ENCODE measurements at regions not wholly inside any gene's neighbourhood (a gene's known extent, or its start where the extent isn't known, plus 50 kb on each side); places are given as distances from the start of the nearest gene placed in this dataset.
A peak's percentile ranks its signal among the peaks of the same experiment; 100 is the strongest.
"Not testable (repeated sequence)": the region's sequence is repeated elsewhere in the genome, so short reads cannot be mapped to it uniquely, and the experiment has no call there.

DNA sequence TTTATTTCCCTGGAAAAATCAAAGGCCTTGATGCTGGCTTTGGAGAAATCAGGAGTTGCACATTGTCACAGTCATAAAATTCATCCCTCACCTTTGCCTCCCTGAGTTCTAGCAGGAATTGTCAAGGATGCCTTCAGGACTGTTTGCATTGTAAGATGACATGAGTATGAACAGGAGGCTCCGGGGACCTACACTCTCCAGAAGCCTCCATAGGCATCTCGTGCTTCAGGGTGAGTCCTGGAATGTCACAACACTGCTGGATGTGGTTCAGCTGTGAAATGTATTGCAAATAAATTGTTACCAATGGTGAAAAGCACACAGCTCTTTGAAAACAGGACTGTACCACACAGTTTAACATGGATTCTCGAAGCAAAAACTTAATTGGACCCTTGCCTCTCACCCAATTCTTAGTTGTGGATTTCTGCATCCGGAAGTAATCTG, 535.4 kb upstream of the C16orf82 start:
- in situ Hi-C loops (cut with HindIII; ENCODE audit: low pct_unique_long_range_greater_than_20kb, low sequenced_read_pairs): no loop called here
- no peak for DNase-seq (ENCODE audit: low read depth)

DNA sequence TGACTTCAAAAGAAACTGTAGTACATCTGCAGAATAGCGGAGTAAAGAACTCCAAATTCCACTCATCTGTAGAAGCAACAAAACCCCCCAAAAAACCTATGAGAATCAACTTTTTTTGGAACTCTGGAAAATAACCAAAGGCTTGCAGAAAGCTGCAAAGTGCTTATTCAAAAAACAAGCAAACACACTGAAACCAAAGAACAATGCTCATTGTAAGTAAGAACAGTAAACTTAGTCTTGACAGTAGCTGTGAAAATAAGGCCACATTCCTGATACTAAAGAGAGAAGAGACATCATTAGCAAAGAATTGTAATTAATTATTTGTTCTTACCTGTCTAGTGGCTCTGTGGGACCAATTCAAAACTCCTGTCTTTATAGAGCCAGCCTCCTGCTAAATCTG, 534.3 kb upstream of the C16orf82 start:
- DNase-seq (ENCODE audit: low read depth): no peak
- in situ Hi-C loops (cut with HindIII; ENCODE audit: low pct_unique_long_range_greater_than_20kb, low sequenced_read_pairs): no loop called here

DNA sequence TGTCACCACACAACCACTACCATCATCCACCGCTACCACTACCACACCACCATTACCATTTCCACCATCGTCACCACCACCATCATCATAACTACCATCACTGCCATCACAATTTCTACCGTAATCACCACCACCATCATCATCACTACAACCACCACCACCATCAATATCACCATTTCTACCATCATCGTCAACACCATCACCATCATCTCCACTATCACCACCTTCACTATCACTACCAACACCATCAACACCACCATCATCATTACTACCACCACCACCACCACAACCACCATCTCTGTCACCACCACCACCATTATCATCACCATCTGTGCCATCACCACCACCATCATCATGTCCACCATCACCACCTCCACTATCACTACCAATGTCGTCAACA, 524.5 kb upstream of the C16orf82 start:
- DNase-seq (ENCODE audit: low read depth): no peak
- in situ Hi-C loops (cut with HindIII; ENCODE audit: low pct_unique_long_range_greater_than_20kb, low sequenced_read_pairs): no loop called here

DNA sequence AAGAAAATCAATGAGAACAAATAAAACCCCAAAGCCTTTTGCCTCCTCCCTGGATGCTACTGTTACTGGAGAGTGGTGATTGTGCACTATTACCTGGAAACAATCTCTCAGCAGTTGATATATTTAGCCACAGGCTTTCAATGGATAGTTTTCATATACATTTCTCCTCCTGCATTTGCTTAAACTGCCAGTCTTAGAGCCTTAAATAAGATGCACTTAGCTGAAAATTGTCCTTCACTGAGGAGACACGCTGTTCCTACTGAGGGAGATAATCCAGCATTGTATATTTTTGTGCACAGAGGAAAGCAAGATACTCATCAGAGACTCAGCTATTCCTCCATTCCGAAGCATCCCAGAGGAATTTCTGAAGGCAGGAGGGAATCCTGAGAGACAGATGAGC, 520.2 kb upstream of the C16orf82 start:
- no peak for DNase-seq (ENCODE audit: low read depth)
- in situ Hi-C loops (cut with HindIII; ENCODE audit: low pct_unique_long_range_greater_than_20kb, low sequenced_read_pairs): no loop called here

DNA sequence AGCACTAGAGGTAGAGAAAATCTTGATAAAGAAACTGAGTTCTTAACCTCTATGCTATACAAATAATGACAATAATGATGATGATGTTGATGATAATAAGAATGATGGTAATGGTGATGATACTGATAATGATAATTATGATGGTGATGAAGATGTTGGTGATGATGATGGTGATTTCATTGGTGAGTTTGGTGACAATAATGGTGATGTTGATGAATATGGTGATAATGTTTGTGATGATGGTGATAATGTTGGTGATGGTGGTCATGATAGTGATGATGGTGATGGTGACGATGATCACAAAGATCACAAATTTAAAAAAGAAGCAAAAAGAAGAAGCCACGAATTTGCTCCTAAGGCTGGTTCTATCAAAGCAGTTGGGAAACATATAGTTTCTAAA, 519.0 kb upstream of the C16orf82 start:
- in situ Hi-C loops (cut with HindIII; ENCODE audit: low pct_unique_long_range_greater_than_20kb, low sequenced_read_pairs): no loop called here
- DNase-seq (ENCODE audit: low read depth): no peak

DNA sequence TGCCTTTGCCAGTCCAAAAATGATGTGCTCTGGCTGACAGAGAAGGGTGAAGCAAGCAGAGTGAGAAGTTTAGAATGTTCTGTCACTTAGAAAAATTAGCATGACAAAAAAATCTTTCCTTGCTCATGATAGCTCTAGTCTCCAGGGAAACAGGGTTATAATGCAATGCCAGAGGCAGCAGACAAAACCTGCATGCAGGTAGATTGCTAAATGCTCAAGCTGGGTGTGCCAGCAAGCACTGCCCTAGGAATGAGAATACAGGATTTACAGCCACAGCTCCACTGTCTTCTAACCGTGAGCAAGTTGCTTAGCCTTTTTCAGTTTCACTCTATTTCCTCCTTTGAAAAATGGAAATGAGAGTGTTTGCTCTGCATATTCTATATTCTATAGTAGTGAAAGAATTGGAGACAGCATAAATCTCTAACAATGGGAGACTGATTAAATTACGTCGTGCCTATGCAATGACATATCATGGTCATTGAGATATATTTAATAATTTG, 516.6 kb upstream of the C16orf82 start:
- no peak for DNase-seq (ENCODE audit: low read depth)
- in situ Hi-C loops (cut with HindIII; ENCODE audit: low pct_unique_long_range_greater_than_20kb, low sequenced_read_pairs): no loop called here

DNA sequence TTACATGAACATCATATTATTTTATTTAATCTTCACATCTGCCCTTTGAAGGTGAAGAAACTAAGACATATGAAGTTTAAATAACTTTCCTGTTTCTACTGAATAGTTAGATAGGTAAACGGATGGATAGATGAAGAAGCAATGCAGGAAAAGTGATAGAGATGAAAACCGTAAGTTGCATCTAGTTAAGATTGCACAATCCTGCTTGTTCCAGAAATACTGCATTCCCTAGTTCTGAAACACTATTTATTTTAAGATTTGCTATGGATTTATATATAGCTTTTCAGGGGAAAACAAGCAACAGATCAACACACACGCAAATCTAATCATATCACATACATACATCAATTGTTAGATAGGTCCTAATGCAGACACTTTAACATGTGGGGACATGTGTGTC, 512.7 kb upstream of the C16orf82 start:
- in situ Hi-C loops (cut with HindIII; ENCODE audit: low pct_unique_long_range_greater_than_20kb, low sequenced_read_pairs): no loop called here
- no peak for DNase-seq (ENCODE audit: low read depth)

DNA sequence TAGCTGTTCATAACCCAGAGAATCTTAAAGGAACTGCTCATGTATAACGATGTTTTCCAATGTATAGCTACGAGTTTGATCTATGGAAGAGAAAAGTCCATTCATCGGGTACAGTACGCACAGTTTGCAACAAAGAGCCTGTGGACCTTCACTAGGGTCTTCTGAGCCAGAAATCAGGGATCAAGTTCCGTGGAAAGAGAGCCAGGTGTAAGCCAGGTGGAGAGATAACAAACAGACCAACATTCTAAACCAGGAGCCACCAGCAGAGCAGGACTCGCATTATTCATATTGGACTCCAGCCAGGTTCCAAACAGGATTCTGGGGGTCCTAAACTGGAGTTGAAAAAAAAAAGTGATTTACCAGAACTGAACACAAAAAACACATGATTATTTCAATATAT, 505.4 kb upstream of the C16orf82 start:
- in situ Hi-C loops (cut with HindIII; ENCODE audit: low pct_unique_long_range_greater_than_20kb, low sequenced_read_pairs): no loop called here
- no peak for DNase-seq (ENCODE audit: low read depth)

DNA sequence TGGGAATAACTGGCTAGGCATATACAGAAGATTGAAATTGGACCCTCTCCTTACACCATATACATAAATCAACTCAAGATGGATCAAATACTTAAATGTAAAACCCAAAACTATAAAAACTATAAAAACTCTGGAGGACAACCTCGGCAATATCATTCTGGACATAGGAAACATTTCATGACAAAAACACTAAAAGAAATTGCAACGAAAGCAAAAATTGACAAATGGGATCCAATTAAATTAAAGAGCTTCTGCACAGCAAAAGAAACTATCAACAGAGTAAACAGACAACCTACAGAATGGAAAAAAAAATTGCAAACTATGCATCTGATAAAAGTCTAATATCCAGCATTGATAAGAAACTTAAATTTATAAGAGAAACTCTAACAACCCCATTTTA, 503.7 kb upstream of the C16orf82 start:
- in situ Hi-C loops (cut with HindIII; ENCODE audit: low pct_unique_long_range_greater_than_20kb, low sequenced_read_pairs): no loop called here
- DNase-seq (ENCODE audit: low read depth): no peak

DNA sequence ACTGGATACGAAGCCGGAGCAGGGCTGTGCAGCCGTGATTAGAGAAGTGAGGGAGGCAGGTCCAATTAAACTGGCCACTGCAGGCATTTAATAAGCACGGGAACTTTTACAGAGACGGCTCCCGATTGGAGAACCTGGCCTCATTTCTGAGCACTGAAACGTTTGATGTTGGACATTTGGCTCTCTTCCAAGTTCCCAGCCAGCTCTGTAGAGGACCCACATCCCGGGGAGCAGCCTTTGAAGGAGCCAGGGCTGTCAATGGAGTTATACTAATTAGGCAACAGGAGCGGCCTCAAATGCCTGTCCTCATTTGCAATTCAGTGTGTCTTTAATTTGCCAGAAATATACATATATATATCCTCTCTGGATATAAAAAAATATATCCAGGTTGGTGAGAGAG, 499.4 kb upstream of the C16orf82 start:
- DNase-seq (ENCODE audit: low read depth): no peak
- in situ Hi-C loops (cut with HindIII; ENCODE audit: low pct_unique_long_range_greater_than_20kb, low sequenced_read_pairs): no loop called here

DNA sequence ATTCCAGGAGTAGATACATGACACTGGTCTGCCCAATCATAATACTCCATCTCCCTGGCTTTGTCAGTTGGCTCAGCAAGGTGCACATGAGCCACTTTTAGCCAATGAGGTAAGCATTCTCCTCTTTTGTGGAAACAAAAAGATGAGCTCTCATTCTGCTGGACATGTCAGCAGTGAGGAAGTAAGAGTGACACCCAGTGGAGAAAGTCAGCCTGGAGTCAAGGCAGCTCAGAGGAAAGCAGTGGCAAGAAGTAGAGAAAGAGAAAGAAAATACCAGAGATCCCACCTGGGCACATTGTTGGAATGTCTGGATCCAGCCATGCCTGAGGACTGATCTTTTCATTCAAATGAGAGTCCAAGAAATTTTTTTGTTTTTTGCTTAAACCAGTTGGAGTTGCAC, 496.9 kb upstream of the C16orf82 start:
- in situ Hi-C loops (cut with HindIII; ENCODE audit: low pct_unique_long_range_greater_than_20kb, low sequenced_read_pairs): no loop called here
- peak; percentile 28 for DNase-seq (ENCODE audit: low read depth)

DNA sequence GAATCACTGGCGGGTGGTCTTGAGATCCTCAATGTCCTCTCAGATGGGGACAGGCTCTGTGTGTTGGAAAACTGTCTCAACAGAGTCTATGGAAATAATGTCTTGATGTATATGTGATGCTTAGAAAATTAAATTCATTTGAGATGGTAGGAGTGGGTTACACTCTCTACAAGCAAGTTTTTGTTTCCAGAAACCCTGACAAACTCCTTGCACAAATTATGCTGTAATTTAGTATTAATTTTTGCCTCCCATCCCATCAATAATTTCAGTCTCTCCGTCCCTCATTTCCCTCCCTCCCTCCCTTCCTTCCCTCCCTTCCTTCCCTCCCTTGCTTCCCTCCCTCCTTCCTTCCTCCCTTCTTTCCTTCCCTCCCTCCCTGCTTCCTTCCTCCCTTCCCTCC, 488.0 kb upstream of the C16orf82 start:
- in situ Hi-C loops (cut with HindIII; ENCODE audit: low pct_unique_long_range_greater_than_20kb, low sequenced_read_pairs): no loop called here
- DNase-seq (ENCODE audit: low read depth): no peak

DNA sequence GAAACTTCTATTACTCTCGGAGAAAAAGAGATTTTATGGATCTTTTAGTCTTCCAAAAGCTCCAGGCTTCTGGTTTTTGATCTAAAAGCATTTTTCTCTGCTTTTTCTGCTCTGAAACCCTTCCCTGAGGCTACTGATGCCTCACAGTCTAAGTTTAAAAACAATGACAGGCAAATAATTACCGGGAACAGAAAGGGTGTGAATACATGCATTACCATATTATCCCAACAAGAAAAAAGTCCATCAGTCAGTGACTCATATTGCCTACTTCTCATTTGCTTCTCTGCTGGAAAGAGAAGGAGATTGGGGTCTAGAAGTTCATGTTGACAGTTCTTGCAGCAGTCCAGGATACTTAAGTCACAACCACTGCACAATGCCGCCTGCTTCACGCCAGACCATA, 482.9 kb upstream of the C16orf82 start:
- in situ Hi-C loops (cut with HindIII; ENCODE audit: low pct_unique_long_range_greater_than_20kb, low sequenced_read_pairs): no loop called here
- DNase-seq (ENCODE audit: low read depth): no peak

DNA sequence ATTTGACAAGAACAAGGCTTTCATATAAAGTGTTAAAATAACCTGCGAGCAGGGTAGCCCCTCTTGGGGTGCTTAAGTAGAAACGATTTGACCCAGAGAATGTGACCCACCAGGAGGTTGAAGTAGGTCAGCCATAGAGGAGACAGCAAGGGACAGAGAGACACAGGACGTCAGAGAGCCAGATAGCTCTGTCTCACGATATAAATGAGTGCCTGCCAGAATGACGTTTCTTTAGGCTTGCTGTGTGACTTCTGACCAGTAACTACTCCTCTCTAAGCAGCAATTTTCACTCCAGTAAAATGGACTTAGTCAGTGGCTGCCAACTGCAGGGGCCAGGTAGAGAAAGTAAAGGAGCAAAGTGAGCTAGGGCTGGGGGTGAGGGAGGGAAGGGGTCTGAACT, 473.0 kb upstream of the C16orf82 start:
- no peak for DNase-seq (ENCODE audit: low read depth)
- in situ Hi-C loops (cut with HindIII; ENCODE audit: low pct_unique_long_range_greater_than_20kb, low sequenced_read_pairs): no loop called here

DNA sequence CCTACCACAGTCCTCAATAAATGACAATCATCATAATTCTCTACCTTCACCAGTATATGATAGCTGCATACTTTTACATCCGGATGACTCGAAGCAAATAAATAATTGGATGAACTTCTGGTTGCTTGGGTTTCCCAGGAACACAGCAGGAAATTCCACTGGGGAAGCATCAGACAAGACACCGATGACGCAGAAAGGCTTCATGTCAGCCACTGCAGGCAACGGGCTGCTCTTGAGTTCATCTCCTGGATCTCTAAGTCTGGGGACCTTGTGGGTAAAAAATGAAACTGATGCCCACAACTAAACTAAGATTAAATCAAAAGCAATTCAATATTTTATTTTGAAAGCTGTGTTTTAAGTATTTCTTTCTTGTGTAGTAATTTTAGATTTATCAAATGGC, 472.1 kb upstream of the C16orf82 start:
- DNase-seq (ENCODE audit: low read depth): no peak
- in situ Hi-C loops (cut with HindIII; ENCODE audit: low pct_unique_long_range_greater_than_20kb, low sequenced_read_pairs): no loop called here

DNA sequence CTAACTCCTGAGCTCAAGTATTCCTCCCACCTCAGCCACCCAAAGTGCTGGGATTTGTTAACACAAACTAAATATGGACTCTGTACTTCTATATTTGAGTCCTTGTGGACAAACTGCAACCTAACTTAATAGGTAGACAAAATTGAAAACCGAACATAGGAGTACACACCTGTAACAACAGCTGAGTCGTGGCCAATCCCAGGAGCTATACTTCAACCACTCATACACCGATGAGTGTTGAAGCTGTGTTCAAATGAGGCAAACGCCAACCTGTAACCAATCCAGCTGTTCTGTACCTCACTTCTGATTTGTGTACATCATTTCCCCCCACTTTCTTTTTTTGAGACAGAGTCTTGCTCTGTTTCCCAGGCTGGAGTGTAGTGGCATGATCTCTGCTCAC, 471.5 kb upstream of the C16orf82 start:
- DNase-seq (ENCODE audit: low read depth): no peak
- in situ Hi-C loops (cut with HindIII; ENCODE audit: low pct_unique_long_range_greater_than_20kb, low sequenced_read_pairs): no loop called here

DNA sequence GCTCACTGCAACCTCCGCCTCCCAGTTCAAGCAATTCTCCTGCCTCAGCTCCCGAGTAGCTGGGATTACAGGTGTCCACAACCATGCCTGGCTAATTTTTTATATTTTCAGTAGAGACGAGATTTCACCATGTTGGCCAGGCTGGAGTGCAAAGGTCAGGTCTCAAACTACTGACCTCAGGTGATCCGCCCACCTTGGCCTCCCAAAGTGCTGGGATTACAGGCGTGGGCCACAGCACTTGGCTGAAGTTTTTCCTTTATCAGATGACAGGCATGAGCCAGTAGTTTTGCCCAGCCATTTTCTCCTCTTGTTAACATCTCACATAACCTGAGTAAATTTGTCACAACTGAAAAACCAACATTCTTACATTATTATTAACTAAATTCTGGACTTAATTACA, 470.7 kb upstream of the C16orf82 start:
- DNase-seq (ENCODE audit: low read depth); in situ Hi-C loops (cut with HindIII; ENCODE audit: low pct_unique_long_range_greater_than_20kb, low sequenced_read_pairs): not testable (repeated sequence)

DNA sequence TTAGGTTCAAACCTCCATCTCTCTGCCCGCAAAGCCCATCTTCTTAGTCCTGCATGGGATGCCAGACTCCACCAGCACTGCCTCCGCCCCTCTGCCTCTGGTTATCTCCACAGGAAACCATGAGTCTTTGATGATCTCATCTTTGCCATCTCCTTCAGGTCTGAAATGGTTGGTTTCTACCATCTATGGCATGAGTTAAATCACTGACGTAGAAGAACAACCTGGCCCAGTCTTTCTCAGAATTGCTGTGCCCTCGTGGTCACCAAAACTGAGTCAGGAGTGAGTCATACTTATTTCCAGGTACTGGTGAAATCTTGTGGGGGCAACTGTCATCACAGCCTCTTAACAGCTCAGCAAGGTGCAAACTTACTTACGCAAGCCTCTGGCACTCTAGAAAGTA, 468.7 kb upstream of the C16orf82 start:
- DNase-seq (ENCODE audit: low read depth): no peak
- in situ Hi-C loops (cut with HindIII; ENCODE audit: low pct_unique_long_range_greater_than_20kb, low sequenced_read_pairs): no loop called here

DNA sequence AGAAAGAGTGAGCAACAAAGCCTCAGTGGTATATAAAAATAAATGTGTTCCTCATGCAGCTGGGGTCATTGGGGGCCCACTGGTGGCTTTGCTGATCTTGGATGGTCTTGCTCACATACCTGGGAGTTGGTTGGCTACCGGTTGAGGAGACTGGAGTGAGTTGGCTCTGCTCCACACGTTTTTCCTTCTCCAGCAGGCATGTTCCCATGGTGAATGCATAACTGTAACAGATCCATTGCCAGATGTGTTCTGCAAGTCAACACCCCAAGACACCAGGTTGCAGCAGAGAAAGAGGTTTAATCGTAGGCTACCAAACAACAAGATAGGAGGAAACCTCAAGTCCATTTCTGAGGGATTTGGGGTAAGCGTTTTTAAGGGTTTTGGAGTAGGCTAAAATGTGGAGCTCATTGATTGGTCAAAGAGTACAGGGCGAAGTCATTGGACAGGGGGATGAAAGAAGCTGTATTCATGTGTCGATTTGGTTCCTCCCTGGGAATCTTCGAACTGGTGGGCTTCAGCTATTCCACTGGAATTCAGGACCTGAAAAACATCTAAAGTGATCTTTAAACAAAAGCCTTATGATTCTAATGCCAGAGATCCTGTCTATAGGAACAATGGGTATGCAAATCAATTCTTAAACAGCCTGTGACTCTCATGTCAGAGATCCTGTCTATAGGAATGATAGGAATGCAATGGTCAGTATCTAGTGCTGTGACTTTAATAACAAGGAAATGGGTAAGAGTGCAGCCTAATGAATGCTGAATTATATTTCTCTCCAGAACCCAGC, 467.5 kb upstream of the C16orf82 start:
- in situ Hi-C loops (cut with HindIII; ENCODE audit: low pct_unique_long_range_greater_than_20kb, low sequenced_read_pairs): no loop called here
- DNase-seq (ENCODE audit: low read depth): no peak

DNA sequence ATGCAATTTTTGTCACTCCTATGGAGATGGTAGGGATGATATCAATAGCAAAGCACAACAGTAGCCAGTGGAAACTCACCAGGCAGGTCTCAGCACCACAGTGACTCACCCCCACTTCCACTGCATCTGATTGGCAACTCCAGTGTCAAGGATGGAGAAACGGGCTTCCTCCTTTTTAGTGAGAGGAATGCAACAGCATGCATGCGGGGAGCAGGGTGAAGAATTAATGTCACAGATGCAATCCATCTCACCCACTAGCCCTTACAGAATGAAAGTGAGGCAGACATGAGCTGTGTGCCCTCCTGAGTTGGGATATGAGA, 467.0 kb upstream of the C16orf82 start:
- in situ Hi-C loops (cut with HindIII; ENCODE audit: low pct_unique_long_range_greater_than_20kb, low sequenced_read_pairs): no loop called here
- no peak for DNase-seq (ENCODE audit: low read depth)
